ENCODE measurements at regions not wholly inside any gene's neighbourhood (a gene's known extent, or its start where the extent isn't known, plus 50 kb on each side); places are given as distances from the start of the nearest gene placed in this dataset.

DNA sequence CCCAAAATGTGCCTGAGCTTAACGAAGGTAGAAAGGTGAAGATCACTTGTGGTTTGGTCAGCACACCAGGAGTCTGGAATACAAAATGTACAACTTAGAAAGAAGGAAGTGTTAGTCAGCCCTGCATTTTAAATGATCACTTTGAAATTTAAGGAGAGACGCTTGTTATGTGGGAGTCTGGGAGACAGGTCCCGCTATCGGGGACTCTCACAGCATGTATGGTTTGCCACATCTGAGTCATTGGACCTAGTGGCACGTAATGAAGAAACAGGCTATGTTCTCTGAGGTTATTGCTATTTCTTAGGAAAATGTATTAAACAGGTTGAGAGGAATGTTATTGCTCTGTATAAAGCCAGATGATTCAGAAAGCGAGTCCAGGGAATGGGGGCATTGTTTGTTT lies 2362.5 kb upstream of the WWC1 start:
- no peak for DNase-seq (ENCODE audit: low spot score)

- no peak for DNase-seq (ENCODE audit: low spot score)
These were observed 2350.9 kb upstream of the WWC1 start for GRCh38 chr5:165940541-165940940.

GRCh38 chr5:165956854-165957253 lies 2334.6 kb upstream of the WWC1 start:
- DNase-seq (ENCODE audit: low spot score): no peak

- DNase-seq (ENCODE audit: low spot score): no peak
These were observed 2309.8 kb upstream of the WWC1 start for GRCh38 chr5:165981671-165982070.

DNA sequence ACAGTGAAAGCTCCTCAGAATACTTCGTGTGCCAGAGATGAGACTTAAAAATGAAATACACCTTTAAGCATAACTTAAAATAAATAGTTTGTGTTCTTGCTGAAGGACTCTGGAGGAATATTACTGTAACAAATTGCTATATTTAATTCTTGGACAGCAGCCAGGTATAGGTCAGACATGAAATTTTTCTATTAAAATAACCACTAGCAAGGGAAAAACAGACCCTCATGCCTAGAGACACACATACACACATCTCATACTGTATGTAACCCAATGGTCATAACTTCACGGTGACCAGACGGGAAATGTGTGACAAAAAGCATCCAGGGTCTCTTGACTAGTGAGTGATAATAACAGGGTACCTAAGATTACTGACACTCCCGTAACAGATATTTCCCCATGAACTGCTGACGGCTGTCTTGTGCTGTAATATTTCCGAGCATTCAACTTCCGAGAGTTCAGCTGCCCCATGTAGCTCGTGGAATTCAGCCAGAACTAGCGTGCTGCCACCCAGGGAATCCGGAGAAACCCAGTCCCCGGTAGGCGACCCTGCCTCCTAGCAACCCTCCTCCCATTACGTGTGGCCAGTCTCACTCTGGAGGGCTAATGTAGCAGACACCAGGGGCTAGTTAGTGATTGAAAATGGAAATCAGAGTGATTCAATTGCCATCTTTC lies 2295.1 kb upstream of the WWC1 start:
- no peak for DNase-seq (ENCODE audit: low spot score)

DNA sequence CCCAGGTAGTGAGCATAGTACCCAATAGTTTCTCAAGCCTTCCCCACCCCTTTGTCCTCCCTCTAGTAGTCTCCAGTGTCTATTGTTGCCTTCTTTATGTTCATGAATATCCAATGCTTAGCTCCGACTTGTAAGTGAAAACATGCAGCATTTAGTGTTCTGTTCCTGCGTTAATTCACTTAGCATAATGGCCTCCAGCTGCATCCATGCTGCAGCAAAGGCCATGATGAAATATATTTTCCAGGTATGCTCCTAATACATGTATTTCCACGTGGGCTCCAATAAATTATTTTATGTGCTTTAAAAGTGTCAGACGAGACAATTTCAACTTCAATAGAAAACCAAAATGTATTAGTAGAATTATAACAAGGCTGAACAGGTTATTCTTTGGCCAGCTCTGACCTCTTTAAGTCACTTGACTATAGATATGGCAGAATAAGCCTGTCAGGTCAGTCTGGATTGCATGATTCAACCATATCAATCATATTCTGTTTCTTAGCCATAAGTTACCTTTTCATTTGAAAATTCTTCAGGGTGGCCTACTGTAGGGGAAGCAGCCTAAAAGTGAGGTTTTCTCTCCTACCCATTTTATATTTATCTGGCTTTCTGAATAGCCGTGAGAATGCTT lies 2291.6 kb upstream of the WWC1 start:
- DNase-seq (ENCODE audit: low spot score): no peak

- no peak for DNase-seq (ENCODE audit: low spot score)
These were observed 2287.4 kb upstream of the WWC1 start for GRCh38 chr5:166004006-166004405.

DNA sequence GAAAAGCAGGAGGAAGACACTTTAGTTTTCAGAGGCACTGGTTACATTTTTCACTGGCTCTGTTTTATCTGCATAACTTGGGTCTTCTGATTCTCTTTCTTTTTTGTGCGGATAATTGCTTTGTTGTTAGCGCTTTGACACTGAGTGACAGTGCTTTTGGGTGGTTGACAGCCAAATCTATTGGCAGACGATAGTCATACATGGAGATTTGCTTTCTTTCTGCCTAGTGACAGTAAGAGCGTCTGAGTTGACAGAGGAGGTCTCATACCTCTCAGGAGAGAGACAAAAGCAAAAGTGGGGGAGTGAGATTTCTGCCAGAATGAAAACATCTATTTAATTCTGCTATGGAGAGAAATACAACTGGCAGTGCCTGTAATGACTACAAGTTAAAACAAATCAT lies 2278.0 kb upstream of the WWC1 start:
- DNase-seq (ENCODE audit: low spot score): no peak

DNA sequence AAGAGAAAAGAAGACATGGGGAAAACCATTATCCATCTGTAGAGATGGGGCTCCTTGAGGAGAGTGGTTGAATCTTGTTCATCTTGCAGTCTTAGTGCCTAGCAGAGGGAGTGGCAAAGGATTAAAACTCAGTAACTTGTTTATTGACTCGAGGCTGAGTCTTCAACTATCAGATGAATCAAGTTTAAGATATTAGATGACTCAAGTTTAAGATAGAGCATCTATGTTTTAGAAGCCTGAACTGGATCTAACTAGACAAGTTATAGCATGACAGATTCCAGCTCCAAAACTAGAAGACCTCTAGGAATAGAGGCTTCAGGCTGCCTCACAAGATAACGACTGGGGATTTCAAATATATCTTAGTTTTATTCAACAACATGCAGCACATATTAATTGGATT lies 2277.2 kb upstream of the WWC1 start:
- no peak for DNase-seq (ENCODE audit: low spot score)

DNA sequence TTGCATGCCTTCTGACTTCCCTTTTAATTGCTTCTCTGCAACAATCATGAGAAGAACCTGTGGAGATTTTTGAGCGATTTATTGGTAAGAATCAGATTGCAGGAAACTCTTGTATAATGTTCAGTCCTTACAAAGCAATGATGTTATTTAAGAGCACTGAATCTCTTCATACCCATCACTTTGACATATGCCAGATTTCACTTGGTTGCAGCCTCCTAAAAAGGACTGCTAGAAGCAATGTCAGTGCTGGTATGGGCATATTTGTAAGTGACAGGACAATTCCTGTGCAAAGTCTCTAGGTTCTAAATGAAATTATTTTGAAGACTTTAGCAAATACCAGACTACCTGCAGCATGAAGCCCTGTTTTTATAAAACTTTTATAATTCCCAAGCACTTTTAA lies 2272.7 kb upstream of the WWC1 start:
- no peak for DNase-seq (ENCODE audit: low spot score)

DNA sequence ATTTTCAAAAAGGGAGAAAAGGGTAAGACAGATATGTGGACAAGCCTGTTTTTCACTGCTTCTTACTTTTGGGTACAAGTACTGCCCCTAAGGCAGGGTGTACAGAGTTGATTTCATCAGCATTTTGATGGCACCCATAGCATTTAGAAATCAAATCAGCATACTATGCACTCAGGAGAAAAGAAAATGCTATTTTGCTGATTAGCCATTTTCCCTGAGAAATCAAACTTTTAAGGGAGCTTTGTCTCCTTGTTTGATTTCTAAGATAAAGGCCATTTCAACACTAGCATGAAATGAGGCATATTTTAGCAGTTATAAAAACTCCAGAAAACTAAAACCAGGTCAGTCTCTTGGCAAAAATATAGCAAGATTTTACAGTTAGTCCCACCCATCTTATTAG lies 2269.4 kb upstream of the WWC1 start:
- DNase-seq (ENCODE audit: low spot score): no peak

DNA sequence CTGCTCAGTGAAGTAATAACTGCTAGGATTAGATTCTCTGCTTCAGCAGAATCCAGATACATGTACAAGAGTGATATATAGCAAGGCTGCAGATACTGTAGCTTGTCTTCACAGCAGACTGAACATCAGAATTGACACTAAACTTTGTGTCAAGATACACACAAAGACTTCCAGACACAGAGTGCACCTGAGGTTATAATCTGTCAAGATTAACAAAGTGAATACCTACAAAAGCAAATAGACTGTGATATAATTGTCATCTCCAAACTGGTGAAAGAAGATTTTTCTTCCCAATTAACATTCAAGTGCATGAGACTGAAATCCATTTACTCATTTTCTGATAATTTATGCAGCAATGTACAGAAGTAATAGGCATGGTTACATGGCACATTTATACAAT lies 2266.5 kb upstream of the WWC1 start:
- no peak for DNase-seq (ENCODE audit: low spot score)

- no peak for DNase-seq (ENCODE audit: low spot score)
These were observed 2263.9 kb upstream of the WWC1 start for GRCh38 chr5:166027582-166027981.

DNA sequence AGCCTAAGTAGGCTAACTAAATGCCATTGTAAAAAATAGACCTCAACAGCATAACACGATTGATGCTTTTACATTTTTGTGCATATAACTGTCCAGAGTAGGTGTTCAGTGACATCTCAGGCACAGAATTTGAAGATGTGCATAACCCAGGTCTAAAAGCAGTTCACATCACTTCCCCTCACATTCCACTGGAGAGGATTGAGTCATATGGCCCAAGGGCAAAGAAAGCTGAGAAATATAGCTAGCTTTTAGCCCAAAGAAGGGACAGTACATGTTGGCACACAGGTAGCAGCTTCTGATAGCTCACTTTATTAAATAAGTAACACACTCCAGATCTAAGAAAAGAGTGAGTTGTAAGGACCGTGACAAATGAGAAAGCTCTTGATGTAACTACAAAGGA lies 2259.5 kb upstream of the WWC1 start:
- DNase-seq (ENCODE audit: low spot score): no peak

DNA sequence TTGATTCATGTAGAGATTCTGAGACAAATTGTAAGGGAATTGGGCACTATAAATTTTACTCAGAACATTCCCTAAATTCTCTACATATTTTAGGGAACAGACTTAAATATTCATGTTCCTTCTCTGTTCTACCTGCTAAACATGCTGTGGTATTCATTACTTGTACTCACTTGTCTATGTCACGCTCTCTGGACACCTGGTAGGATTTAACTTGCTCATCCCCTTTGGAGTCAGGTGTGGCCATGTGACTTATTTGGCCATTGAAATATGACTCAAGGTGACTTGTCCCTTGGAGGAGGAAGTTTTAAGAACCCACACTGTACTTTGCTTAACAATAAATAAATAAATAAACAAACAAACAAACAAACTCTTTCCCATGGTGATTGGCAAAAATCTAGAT lies 2258.8 kb upstream of the WWC1 start:
- no peak for DNase-seq (ENCODE audit: low spot score)

DNA sequence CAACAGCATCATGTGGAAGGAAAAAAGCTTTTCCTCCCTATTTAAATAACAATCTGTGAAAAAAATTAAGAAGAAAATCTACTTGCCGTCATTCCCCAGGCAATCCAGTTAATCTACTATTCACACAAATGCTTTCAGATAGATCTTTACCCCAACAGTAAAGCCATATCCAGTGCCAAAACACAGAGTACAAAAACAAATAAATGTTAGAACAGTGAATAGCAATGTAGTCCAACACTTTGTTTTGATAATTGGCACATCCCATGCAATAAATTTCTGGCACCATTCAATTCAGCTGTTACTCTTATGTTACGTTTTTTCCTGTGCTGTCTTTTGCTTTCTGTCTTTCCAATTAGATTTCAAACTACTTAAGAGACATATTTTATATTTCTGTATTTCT lies 2245.5 kb upstream of the WWC1 start:
- no peak for DNase-seq (ENCODE audit: low spot score)

DNA sequence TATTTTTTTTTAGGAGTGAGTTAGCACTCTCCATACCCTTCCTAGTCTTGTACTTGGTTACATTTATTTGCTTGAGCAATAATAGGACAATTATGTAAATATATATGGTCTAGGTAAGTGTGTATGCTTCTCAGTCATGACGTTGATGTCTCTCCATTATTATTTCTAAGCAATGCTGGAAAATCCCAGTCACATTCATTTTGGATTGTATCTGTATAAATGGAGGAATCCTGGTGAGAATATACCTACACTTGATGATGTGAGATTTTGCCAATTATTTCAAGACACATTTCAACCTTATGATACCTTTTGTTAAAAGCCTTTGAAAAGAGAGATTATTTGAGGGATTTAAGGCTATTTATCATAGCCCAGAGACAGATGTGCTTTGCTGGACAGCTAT lies 2244.5 kb upstream of the WWC1 start:
- no peak for DNase-seq (ENCODE audit: low spot score)

- no peak for DNase-seq (ENCODE audit: low spot score)
These were observed 2240.9 kb upstream of the WWC1 start for GRCh38 chr5:166050531-166050930.

- no peak for DNase-seq (ENCODE audit: low spot score)
These were observed 2232.8 kb upstream of the WWC1 start for GRCh38 chr5:166058660-166059059.

- DNase-seq (ENCODE audit: low spot score): no peak
These were observed 2229.4 kb upstream of the WWC1 start for GRCh38 chr5:166062094-166062493.

GRCh38 chr5:166062719-166063118 lies 2228.7 kb upstream of the WWC1 start:
- DNase-seq (ENCODE audit: low spot score): no peak

DNA sequence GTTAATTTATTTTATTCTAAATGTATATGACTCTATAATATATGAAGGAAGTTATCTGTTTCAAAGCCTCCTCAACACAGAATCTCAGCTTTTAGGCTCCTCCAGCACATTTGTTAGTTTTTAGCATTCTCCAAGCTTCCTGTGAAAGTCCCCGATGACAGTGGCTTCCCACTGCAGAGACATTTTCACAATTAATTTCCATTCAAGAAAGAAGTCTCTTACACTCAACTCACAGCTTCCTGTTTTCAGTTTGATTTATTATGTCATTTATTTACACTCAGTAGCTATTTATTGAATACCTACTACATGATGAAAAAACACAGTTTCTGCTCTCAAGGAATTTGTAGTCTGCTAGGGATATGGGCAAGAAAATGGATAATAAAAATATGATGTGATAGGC lies 2228.2 kb upstream of the WWC1 start:
- DNase-seq (ENCODE audit: low spot score): no peak

DNA sequence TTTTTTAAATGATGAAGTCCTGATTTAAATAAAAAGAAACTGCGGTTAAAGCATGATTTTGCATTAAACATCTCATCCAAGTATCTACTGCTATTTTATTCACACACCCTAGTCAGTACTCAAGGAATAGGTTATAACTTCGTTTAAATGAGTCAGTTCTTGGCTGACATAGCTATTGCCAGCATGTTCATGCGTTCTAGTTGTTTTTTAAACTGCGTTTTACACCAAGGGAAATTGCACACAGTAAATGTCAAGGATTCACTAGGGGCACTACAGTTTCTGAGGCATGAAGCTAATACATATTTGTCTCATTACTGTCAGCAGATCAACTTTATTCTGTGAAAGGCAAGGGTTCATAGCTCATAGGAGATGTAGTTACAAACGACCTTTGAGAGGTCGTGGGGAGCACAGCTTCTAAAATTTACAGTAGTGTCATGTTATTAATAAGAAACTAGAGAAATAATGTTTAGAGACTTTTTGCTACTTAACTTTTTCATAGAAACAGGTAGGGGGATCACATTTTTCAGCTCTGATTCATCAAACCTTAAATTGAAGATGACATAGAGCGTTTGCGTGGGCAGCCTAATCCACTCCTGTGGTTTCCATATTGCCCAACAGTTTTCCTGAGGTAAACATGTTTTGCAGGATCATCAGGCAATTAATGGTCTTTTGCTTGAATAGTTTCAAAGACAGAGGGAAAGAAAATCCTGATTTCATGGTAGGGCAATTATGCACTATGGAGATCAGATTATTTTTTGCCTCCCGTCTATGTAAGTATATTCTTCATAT lies 2222.7 kb upstream of the WWC1 start:
- DNase-seq (ENCODE audit: low spot score): no peak
